Activated naive CD8-positive, alpha-beta T cell treated with anti-CD3 and anti-CD28 coated beads for 36 hours (primary cell): ENCODE measurements at regions not wholly inside any gene's neighbourhood (a gene's known extent, or its start where the extent isn't known, plus 50 kb on each side); places are given as distances from the start of the nearest gene placed in this dataset.
"Not testable (repeated sequence)": the region's sequence is repeated elsewhere in the genome, so short reads cannot be mapped to it uniquely, and the experiment has no call there.

ENCODE experiments used
- DNase-seq: peaks from one replicate; pipeline ENCODE4 v3.0.0; 2021
- H3K27ac Mint-ChIP-seq: one replicate; pipeline ENCODE4 v1.8.0; 2022; ENCODE audit warnings: mild to moderate bottlenecking, moderate library complexity, mixed read lengths
- H3K27me3 Mint-ChIP-seq: one replicate; pipeline ENCODE4 v1.8.0; 2022; ENCODE audit warnings: mild to moderate bottlenecking, mixed read lengths
- H3K36me3 Mint-ChIP-seq: one replicate; pipeline ENCODE4 v1.8.0; 2021; ENCODE audit warnings: mild to moderate bottlenecking, mixed read lengths
- H3K4me1 Mint-ChIP-seq: one replicate; pipeline ENCODE4 v1.8.0; 2021; ENCODE audit warnings: mixed read lengths
- H3K4me3 Mint-ChIP-seq: one replicate; pipeline ENCODE4 v1.8.0; 2022; ENCODE audit warnings: mild to moderate bottlenecking, moderate library complexity, mixed read lengths
- H3K9me3 Mint-ChIP-seq: one replicate; pipeline ENCODE4 v1.8.0; 2022; ENCODE audit warnings: mixed read lengths

- Mint-ChIP-seq H3K4me3 (no peak overlapping the region), H3K27ac (no peak overlapping the region), H3K27me3 (no peaks in the 10 kb centered on the region), H3K9me3 (peaks cover 12% of the 10 kb centered on the region), H3K36me3 (peaks cover 9% of the 10 kb centered on the region), H3K4me1 (peaks cover 5% of the 10 kb centered on the region)
- DNase-seq, result no peak
These were observed 197.3 kb upstream of the SHH start for GRCh38 chr7:156009569-156009968.

- H3K36me3 Mint-ChIP-seq, DNase-seq, H3K9me3 Mint-ChIP-seq, H3K4me3 Mint-ChIP-seq, H3K27me3 Mint-ChIP-seq, H3K27ac Mint-ChIP-seq: not testable (repeated sequence)
- H3K4me1 Mint-ChIP-seq, result peaks cover 11% of the 10 kb centered on the region
These were observed 194.6 kb upstream of the SHH start for GRCh38 chr7:156006876-156007275.

DNA sequence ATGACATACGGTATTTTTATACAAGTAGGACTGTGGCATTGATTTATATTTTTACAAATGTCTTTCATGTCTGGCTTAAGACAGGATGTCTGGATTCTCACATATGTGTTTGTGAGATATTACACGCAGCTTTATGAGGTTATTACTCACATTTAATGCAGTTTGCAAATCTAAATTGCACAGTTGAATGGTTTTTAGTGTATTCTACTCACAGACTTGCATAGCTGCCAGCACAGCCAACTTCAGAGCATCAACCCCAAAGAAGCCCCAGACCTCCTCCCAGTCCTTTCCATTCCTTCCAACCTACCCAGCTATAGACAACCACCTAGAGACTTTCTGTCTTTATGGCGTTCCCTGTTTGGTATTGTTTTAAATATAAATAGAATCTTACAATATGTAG is 193.8 kb upstream of the SHH start:
- no peak for DNase-seq
- Mint-ChIP-seq H3K9me3 (peaks cover 5% of the 10 kb centered on the region), H3K4me1 (peaks cover 12% of the 10 kb centered on the region), H3K4me3 (no peak overlapping the region), H3K27me3 (peaks cover 3% of the 10 kb centered on the region), H3K27ac (no peak overlapping the region), H3K36me3 (no peaks in the 10 kb centered on the region)

DNA sequence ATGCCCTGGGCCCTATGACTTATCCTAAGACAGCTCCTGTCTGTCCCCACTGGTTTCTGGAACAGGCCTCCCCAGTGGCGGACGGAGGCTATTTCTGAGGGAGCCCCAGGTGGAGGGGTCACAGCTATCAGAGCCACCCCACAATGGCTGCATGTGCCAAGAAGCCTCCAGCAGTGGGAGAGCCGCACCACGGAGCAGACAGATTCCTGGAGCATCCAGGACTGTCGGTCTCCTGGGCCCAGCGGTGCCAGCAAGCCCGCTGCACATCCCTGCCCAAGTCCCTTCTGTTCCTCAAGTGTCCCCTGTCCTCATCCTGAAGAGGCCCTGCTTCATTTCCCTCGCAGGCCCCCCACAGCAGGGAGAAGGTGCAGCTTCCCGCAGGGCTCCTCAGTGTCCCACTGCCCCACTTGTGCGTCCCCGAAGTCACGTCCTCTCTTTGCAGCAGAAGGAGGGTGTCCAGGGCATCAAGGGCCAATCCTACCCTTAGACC is 193.0 kb upstream of the SHH start:
- Mint-ChIP-seq H3K27me3 (peaks cover 3% of the 10 kb centered on the region), H3K27ac (no peak overlapping the region), H3K36me3 (no peaks in the 10 kb centered on the region), H3K4me3 (no peak overlapping the region), H3K4me1 (peaks cover 16% of the 10 kb centered on the region), H3K9me3 (peaks cover 5% of the 10 kb centered on the region)
- no peak for DNase-seq

GRCh38 chr7:156004265-156005201 is 192.3 kb upstream of the SHH start:
- Mint-ChIP-seq H3K4me3 (no peak overlapping the region), H3K27me3 (peaks cover 3% of the 10 kb centered on the region), H3K4me1 (peaks cover 18% of the 10 kb centered on the region), H3K9me3 (peaks cover 2% of the 10 kb centered on the region), H3K27ac (no peak overlapping the region), H3K36me3 (no peaks in the 10 kb centered on the region)
- DNase-seq, result no peak

GRCh38 chr7:156003220-156004162 is 191.2 kb upstream of the SHH start:
- Mint-ChIP-seq H3K36me3 (no peaks in the 10 kb centered on the region), H3K4me3 (no peak overlapping the region), H3K27ac (no peak overlapping the region), H3K9me3 (no peaks in the 10 kb centered on the region), H3K27me3 (peaks cover 3% of the 10 kb centered on the region), H3K4me1 (peaks cover 18% of the 10 kb centered on the region)
- DNase-seq, result no peak

GRCh38 chr7:156002362-156003066 is 190.3 kb upstream of the SHH start:
- Mint-ChIP-seq H3K27me3 (peaks cover 3% of the 10 kb centered on the region), H3K4me3 (no peak overlapping the region), H3K36me3 (no peaks in the 10 kb centered on the region), H3K9me3 (no peaks in the 10 kb centered on the region), H3K4me1 (peaks cover 27% of the 10 kb centered on the region), H3K27ac (no peak overlapping the region)
- peak; percentile 10 for DNase-seq

DNA sequence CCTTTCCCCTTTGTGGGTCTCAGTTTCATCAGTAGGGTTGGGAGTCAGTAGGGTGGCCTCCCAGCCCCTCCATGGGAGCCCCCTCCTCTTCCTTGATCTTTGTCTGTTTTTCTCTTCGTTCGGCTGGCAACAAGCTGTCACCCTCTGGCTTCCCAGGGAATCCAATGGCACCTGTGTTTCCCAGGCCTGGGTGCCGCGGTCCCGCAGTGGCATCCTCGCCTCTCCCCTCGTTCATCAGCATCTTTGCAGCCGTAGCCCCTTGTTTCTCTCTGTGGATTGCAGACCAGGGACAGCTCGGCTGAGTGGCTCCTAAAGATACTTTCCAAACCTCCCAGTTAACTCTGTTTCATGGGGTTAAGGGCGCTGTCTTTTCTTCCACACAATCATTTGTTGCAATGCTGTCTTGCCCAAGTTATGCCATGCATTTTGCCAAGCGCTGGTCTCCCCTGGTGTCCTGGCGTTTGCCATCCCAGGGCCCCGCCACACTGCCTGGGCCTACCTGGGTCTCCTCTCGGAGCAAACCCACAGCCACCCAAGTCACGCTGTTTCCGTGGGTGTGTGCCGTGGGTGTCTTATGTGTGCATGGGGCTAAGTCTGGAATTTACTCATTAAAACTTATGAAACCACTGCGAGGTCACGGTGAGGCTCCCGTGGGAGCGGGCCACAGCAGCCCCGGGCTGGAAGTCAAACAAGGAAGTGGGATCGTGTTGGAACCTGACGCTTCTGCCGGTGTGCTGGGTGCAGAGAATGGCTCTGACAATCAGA is 189.4 kb upstream of the SHH start:
- H3K4me3 Mint-ChIP-seq, result no peak overlapping the region
- no peak overlapping the region for H3K27ac Mint-ChIP-seq
- H3K9me3 Mint-ChIP-seq, result no peaks in the 10 kb centered on the region
- peaks cover 35% of the 10 kb centered on the region for H3K4me1 Mint-ChIP-seq
- DNase-seq, result no peak
- no peaks in the 10 kb centered on the region for H3K36me3 Mint-ChIP-seq
- peaks cover 3% of the 10 kb centered on the region for H3K27me3 Mint-ChIP-seq

DNA sequence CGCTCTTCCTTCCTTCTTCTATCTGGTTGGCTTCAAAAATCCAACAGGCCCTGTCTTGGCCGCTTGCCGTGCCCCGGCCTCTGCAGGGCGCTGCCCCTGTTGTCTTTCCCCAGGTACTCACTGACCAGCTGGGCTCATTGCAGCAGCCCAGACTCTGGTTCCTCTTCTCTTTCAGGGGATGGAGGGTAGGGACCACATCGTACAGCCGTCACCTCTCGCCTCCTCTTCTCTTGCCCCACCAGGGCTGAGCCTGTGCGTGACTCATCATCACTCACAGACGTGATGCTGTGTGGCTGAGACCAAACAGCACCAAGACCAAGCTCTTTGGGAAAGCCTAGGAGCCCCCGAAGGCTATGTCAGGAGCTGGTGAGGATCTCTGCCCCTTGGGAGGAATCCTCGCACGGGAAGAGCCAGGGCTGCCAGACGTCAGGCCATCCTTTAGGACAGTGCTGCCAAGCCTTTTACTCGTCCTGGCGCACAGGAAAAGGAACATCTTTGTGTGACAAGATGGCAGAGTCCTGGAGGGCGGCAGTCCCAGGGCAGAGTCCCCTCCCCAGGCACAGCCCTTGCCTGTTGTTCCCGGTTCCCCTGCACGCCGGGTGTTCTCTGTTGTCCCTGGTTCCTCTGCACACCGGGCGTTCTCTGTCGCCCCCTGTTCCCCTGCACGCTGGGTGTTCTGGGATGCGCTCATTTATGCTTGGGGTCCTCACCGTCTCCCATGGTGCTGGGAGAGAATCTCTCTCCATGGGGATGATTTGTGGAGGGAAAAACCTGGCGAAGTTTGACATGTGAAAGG is 188.5 kb upstream of the SHH start:
- H3K27ac Mint-ChIP-seq, result no peak overlapping the region
- peaks cover 44% of the 10 kb centered on the region for H3K4me1 Mint-ChIP-seq
- H3K4me3 Mint-ChIP-seq, result no peak overlapping the region
- no peaks in the 10 kb centered on the region for H3K9me3 Mint-ChIP-seq
- H3K36me3 Mint-ChIP-seq, result no peaks in the 10 kb centered on the region
- no peak for DNase-seq
- peaks cover 3% of the 10 kb centered on the region for H3K27me3 Mint-ChIP-seq

- no peak overlapping the region for H3K27ac Mint-ChIP-seq
- H3K4me3 Mint-ChIP-seq, result no peak overlapping the region
- DNase-seq, result no peak
- peaks cover 51% of the 10 kb centered on the region for H3K4me1 Mint-ChIP-seq
- no peaks in the 10 kb centered on the region for H3K9me3 Mint-ChIP-seq
- H3K36me3 Mint-ChIP-seq, result peaks cover 1% of the 10 kb centered on the region
- peaks cover 3% of the 10 kb centered on the region for H3K27me3 Mint-ChIP-seq
These were observed 187.6 kb upstream of the SHH start for GRCh38 chr7:155999631-156000489.

- Mint-ChIP-seq H3K36me3 (peaks cover 6% of the 10 kb centered on the region), H3K27ac (no peak overlapping the region), H3K4me3 (no peak overlapping the region), H3K9me3 (no peaks in the 10 kb centered on the region), H3K27me3 (peaks cover 8% of the 10 kb centered on the region), H3K4me1 (peaks cover 59% of the 10 kb centered on the region)
- DNase-seq, result no peak
These were observed 186.7 kb upstream of the SHH start for GRCh38 chr7:155998766-155999630.

- no peaks in the 10 kb centered on the region for H3K9me3 Mint-ChIP-seq
- peaks cover 66% of the 10 kb centered on the region for H3K4me1 Mint-ChIP-seq
- peak overlapping the region; percentile 87 for H3K27ac Mint-ChIP-seq
- H3K36me3 Mint-ChIP-seq, result peaks cover 6% of the 10 kb centered on the region
- DNase-seq, result peak; percentile 76
- H3K4me3 Mint-ChIP-seq, result peak overlapping the region; percentile 47
- H3K27me3 Mint-ChIP-seq, result peaks cover 6% of the 10 kb centered on the region
These were observed 186.0 kb upstream of the SHH start for GRCh38 chr7:155998328-155998691.
